ENCODE measurements at regions not wholly inside any gene's neighbourhood (a gene's known extent, or its start where the extent isn't known, plus 50 kb on each side); places are given as distances from the start of the nearest gene placed in this dataset.

GRCh38 chr21:39024538-39024937 is 158.7 kb downstream of the PSMG1 start:
- TF ChIP-seq CTCF (IDR thresholded peaks at IDR 0.05) (no peak), POLR2A (IDR thresholded peaks at IDR 0.05) (no peak)
